ENCODE measurements at regions not wholly inside any gene's neighbourhood (a gene's known extent, or its start where the extent isn't known, plus 50 kb on each side); places are given as distances from the start of the nearest gene placed in this dataset.

GRCh38 chr4:65791111-65791811 is 121.0 kb upstream of the EPHA5 start:
- DNase-seq (ENCODE audit: low read depth), result no peak

GRCh38 chr4:65789805-65790204 is 119.5 kb upstream of the EPHA5 start:
- DNase-seq (ENCODE audit: low read depth), result no peak

GRCh38 chr4:65789341-65789740 is 119.1 kb upstream of the EPHA5 start:
- no peak for DNase-seq (ENCODE audit: low read depth)

- no peak for DNase-seq (ENCODE audit: low read depth)
Observed at GRCh38 chr4:65777270-65777669, 107.0 kb upstream of the EPHA5 start.

- no peak for DNase-seq (ENCODE audit: low read depth)
Observed at GRCh38 chr4:65773636-65774035, 103.3 kb upstream of the EPHA5 start.

- DNase-seq (ENCODE audit: low read depth), result no peak
Observed at GRCh38 chr4:65747386-65747785, 77.1 kb upstream of the EPHA5 start.

GRCh38 chr4:65738134-65738533 is 67.8 kb upstream of the EPHA5 start:
- DNase-seq (ENCODE audit: low read depth), result no peak

GRCh38 chr4:65737672-65738071 is 67.4 kb upstream of the EPHA5 start:
- DNase-seq (ENCODE audit: low read depth), result no peak

GRCh38 chr4:65724973-65725372 is 54.7 kb upstream of the EPHA5 start:
- no peak for DNase-seq (ENCODE audit: low read depth)
